ENCODE measurements at regions not wholly inside any gene's neighbourhood (a gene's known extent, or its start where the extent isn't known, plus 50 kb on each side); places are given as distances from the start of the nearest gene placed in this dataset.
"Not testable (repeated sequence)": the region's sequence is repeated elsewhere in the genome, so short reads cannot be mapped to it uniquely, and the experiment has no call there.

- not testable (repeated sequence) for TF ChIP-seq EZH2 (optimal IDR thresholded peaks at IDR 0.05; ENCODE audit: low read depth, low read length)
- TF ChIP-seq, protein P1, sequence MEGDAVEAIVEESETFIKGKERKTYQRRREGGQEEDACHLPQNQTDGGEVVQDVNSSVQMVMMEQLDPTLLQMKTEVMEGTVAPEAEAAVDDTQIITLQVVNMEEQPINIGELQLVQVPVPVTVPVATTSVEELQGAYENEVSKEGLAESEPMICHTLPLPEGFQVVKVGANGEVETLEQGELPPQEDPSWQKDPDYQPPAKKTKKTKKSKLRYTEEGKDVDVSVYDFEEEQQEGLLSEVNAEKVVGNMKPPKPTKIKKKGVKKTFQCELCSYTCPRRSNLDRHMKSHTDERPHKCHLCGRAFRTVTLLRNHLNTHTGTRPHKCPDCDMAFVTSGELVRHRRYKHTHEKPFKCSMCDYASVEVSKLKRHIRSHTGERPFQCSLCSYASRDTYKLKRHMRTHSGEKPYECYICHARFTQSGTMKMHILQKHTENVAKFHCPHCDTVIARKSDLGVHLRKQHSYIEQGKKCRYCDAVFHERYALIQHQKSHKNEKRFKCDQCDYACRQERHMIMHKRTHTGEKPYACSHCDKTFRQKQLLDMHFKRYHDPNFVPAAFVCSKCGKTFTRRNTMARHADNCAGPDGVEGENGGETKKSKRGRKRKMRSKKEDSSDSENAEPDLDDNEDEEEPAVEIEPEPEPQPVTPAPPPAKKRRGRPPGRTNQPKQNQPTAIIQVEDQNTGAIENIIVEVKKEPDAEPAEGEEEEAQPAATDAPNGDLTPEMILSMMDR (IDR thresholded peaks at IDR 0.05; ENCODE audit: low read length): not testable (repeated sequence)
Observed at GRCh38 chr20:26091921-26092320, 395.3 kb upstream of the ZNF337 start.

Data from MM.1S (cell line).